ENCODE measurements at regions not wholly inside any gene's neighbourhood (a gene's known extent, or its start where the extent isn't known, plus 50 kb on each side); places are given as distances from the start of the nearest gene placed in this dataset.
"Not testable (repeated sequence)": the region's sequence is repeated elsewhere in the genome, so short reads cannot be mapped to it uniquely, and the experiment has no call there.

GRCh38 chr2:7693246-7694075 is 776.2 kb downstream of the RNF144A start:
- DNase-seq: no peak

GRCh38 chr2:7694076-7694985 is 777.1 kb downstream of the RNF144A start:
- DNase-seq: no peak

- not testable (repeated sequence) for DNase-seq
Observed at GRCh38 chr2:7696556-7696955, 779.3 kb downstream of the RNF144A start.

GRCh38 chr2:7697052-7697451 is 779.8 kb downstream of the RNF144A start:
- DNase-seq: no peak

- DNase-seq: no peak
Observed at GRCh38 chr2:7701791-7702190, 784.6 kb downstream of the RNF144A start.

- DNase-seq: no peak
Observed at GRCh38 chr2:7703048-7703447, 785.8 kb downstream of the RNF144A start.

- DNase-seq: no peak
Observed at GRCh38 chr2:7703543-7704144, 786.4 kb downstream of the RNF144A start.

- no peak for DNase-seq
Observed at GRCh38 chr2:7704296-7704865, 787.2 kb downstream of the RNF144A start.

GRCh38 chr2:7706791-7707190 is 789.6 kb downstream of the RNF144A start:
- DNase-seq: no peak

- DNase-seq: no peak
Observed at GRCh38 chr2:7707723-7708122, 790.5 kb downstream of the RNF144A start.

- no peak for DNase-seq
Observed at GRCh38 chr2:7709907-7710306, 792.7 kb downstream of the RNF144A start.

- DNase-seq: no peak
Observed at GRCh38 chr2:7711167-7711566, 794.0 kb downstream of the RNF144A start.

GRCh38 chr2:7719876-7720275 is 802.7 kb downstream of the RNF144A start:
- no peak for DNase-seq

- DNase-seq: no peak
Observed at GRCh38 chr2:7721413-7721995, 804.3 kb downstream of the RNF144A start.

GRCh38 chr2:7722212-7722910 is 805.1 kb downstream of the RNF144A start:
- no peak for DNase-seq

GRCh38 chr2:7724336-7724735 is 807.1 kb downstream of the RNF144A start:
- no peak for DNase-seq

GRCh38 chr2:7725171-7725849 is 808.1 kb downstream of the RNF144A start:
- DNase-seq: peak; percentile 84

- DNase-seq: peak; percentile 18
Observed at GRCh38 chr2:7725850-7726242, 808.6 kb downstream of the RNF144A start.

GRCh38 chr2:7726989-7727388 is 809.8 kb downstream of the RNF144A start:
- peak; percentile 20 for DNase-seq

- DNase-seq: no peak
Observed at GRCh38 chr2:7728388-7728787, 811.2 kb downstream of the RNF144A start.

GRCh38 chr2:7730449-7730848 is 813.2 kb downstream of the RNF144A start:
- DNase-seq: peak; percentile 42
